Hepatocyte (in vitro differentiated cells): ENCODE measurements at regions not wholly inside any gene's neighbourhood (a gene's known extent, or its start where the extent isn't known, plus 50 kb on each side); places are given as distances from the start of the nearest gene placed in this dataset.

Experiments used
- DNase-seq: peaks from one replicate; pipeline ENCODE4 v3.0.0-alpha.2; 2016; ENCODE audit warnings: low spot score
- H2AFZ ChIP-seq: fragments of 200-600 bp; sonication (generic); 2 replicates; pipeline ENCODE4 v1.6.0; 2016; ENCODE audit warnings: antibody characterized with exemption, mild to moderate bottlenecking
- H3K27ac ChIP-seq: fragments of 200-600 bp; sonication (generic); 2 replicates; pipeline ENCODE4 v1.5.1; 2016; ENCODE audit warnings: mild to moderate bottlenecking
- H3K27me3 ChIP-seq: fragments of 200-600 bp; sonication (generic); 2 replicates; pipeline ENCODE4 v1.6.1; 2016
- H3K36me3 ChIP-seq: fragments of 200-600 bp; sonication (generic); replicated peaks from 2 replicates; pipeline ENCODE4 v1.5.1; 2016; ENCODE audit warnings: low read depth; ENCODE audit not compliant: insufficient read depth
- H3K4me1 ChIP-seq: fragments of 200-600 bp; sonication (generic); 2 replicates; pipeline ENCODE4 v1.5.1; 2016; ENCODE audit warnings: mild to moderate bottlenecking, moderate library complexity; ENCODE audit not compliant: insufficient read depth
- H3K4me2 ChIP-seq: fragments of 200-600 bp; sonication (generic); 2 replicates; pipeline ENCODE4 v1.6.0; 2016
- H3K4me3 ChIP-seq: fragments of 200-600 bp; sonication (generic); 2 replicates; pipeline ENCODE4 v1.5.1; 2016; ENCODE audit warnings: mild to moderate bottlenecking
- H3K79me2 ChIP-seq: fragments of 200-600 bp; sonication (generic); 2 replicates; pipeline ENCODE4 v1.6.0; 2017; ENCODE audit warnings: mild to moderate bottlenecking
- H3K9me2 ChIP-seq: fragments of 200-600 bp; sonication (generic); replicated peaks from 2 replicates; pipeline ENCODE4 v1.6.0; 2017; ENCODE audit warnings: mild to moderate bottlenecking; ENCODE audit not compliant: insufficient read depth
- H3K9me3 ChIP-seq: fragments of 200-600 bp; sonication (generic); 2 replicates; pipeline ENCODE4 v1.5.1; 2016; ENCODE audit warnings: low read depth, mild to moderate bottlenecking
- H4K20me1 ChIP-seq: fragments of 200-600 bp; sonication (generic); 2 replicates; pipeline ENCODE4 v1.6.0; 2016; ENCODE audit warnings: mild to moderate bottlenecking; ENCODE audit not compliant: insufficient read depth, poor library complexity, severe bottlenecking
- CTCF ChIP-seq: fragments of 200-600 bp; sonication (generic); IDR thresholded peaks from 2 replicates; pipeline ENCODE4 v1.5.1; 2016; ENCODE audit warnings: antibody characterized with exemption, mild to moderate bottlenecking; ENCODE audit not compliant: poor library complexity
- EZH2 ChIP-seq: fragments of 200-600 bp; sonication (generic); IDR thresholded peaks from 2 replicates; pipeline ENCODE4 v1.6.1; 2016; ENCODE audit warnings: antibody characterized with exemption, mild to moderate bottlenecking, borderline replicate concordance
- EZH2phosphoT487 ChIP-seq: fragments of 200-600 bp; sonication (generic); IDR thresholded peaks from one replicate; pipeline ENCODE4 v1.6.1; 2018; ENCODE audit warnings: antibody characterized with exemption, mild to moderate bottlenecking, low read depth, moderate library complexity; ENCODE audit not compliant: unreplicated experiment, severe bottlenecking
- WGBS: methylation state at CpG from one replicate; pipeline ENCODE4 v1.1.6; 2016; ENCODE audit warnings: low lambda C conversion rate; ENCODE audit errors: missing lambda C conversion rate; 5-methylcytosine and 5-hydroxymethylcytosine counted together

- Histone ChIP-seq H2AFZ (no peak overlapping the region), H4K20me1 (no peaks in the 10 kb centered on the region), H3K4me1 (no peaks in the 10 kb centered on the region), H3K27ac (no peak overlapping the region), H3K36me3 (no peaks in the 10 kb centered on the region), H3K27me3 (no peaks in the 10 kb centered on the region), H3K4me2 (no peak overlapping the region), H3K9me3 (no peaks in the 10 kb centered on the region), H3K4me3 (no peak overlapping the region), H3K9me2 (no peaks in the 10 kb centered on the region), H3K79me2 (no peaks in the 10 kb centered on the region)
- TF ChIP-seq EZH2phosphoT487 (no peak), EZH2 (no peak), CTCF (no peak)
- DNase-seq = no peak
- WGBS = 80% methylated on average over 1 of the region's 1 CpG
These were observed 232.2 kb upstream of the GRID2 start for GRCh38 chr4:92071587-92071986.

DNA sequence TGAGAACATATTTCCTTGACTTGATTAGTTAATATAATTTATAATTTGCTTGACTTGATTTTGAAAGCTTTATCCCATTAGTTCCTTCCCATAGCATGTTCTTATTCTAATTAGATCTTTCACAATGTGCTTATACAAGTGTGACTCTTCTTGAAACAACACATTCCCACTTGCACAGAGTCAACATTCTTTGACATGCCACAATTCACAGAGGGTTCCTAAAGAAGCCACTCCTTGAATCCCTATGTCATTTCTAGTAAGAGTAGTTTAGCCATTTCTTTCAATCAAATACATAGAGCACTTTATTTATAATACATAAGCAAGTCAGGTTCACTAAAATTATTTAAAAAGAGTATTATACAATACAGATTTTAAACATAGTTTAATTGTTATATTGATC lies 228.9 kb upstream of the GRID2 start:
- Histone ChIP-seq H3K4me1 (no peaks in the 10 kb centered on the region), H3K27ac (no peak overlapping the region), H3K79me2 (no peaks in the 10 kb centered on the region), H3K4me3 (no peak overlapping the region), H3K9me3 (no peaks in the 10 kb centered on the region), H3K27me3 (no peaks in the 10 kb centered on the region), H2AFZ (no peak overlapping the region), H3K36me3 (no peaks in the 10 kb centered on the region), H3K9me2 (no peaks in the 10 kb centered on the region), H4K20me1 (no peaks in the 10 kb centered on the region), H3K4me2 (no peak overlapping the region)
- no peak for TF ChIP-seq EZH2
- no peak for TF ChIP-seq CTCF
- no peak for TF ChIP-seq EZH2phosphoT487
- no peak for DNase-seq

- H3K36me3 ChIP-seq = no peaks in the 10 kb centered on the region
- H3K4me3 ChIP-seq = no peak overlapping the region
- H3K9me3 ChIP-seq = no peaks in the 10 kb centered on the region
- WGBS = 98% methylated on average over 7 of the region's 7 CpGs
- H3K79me2 ChIP-seq = no peaks in the 10 kb centered on the region
- no peak overlapping the region for H3K27ac ChIP-seq
- TF ChIP-seq EZH2 (no peak), EZH2phosphoT487 (no peak), CTCF (no peak)
- no peak for DNase-seq
- H3K9me2 ChIP-seq = no peaks in the 10 kb centered on the region
- H2AFZ ChIP-seq = no peak overlapping the region
- no peaks in the 10 kb centered on the region for H4K20me1 ChIP-seq
- no peak overlapping the region for H3K4me2 ChIP-seq
- H3K4me1 ChIP-seq = no peaks in the 10 kb centered on the region
- H3K27me3 ChIP-seq = no peaks in the 10 kb centered on the region
These were observed 212.9 kb upstream of the GRID2 start for GRCh38 chr4:92090887-92091286.

- H2AFZ ChIP-seq = no peak overlapping the region
- no peaks in the 10 kb centered on the region for H3K36me3 ChIP-seq
- H3K27me3 ChIP-seq = no peaks in the 10 kb centered on the region
- DNase-seq = no peak
- no peaks in the 10 kb centered on the region for H3K9me2 ChIP-seq
- H4K20me1 ChIP-seq = no peaks in the 10 kb centered on the region
- H3K4me3 ChIP-seq = no peak overlapping the region
- H3K79me2 ChIP-seq = no peaks in the 10 kb centered on the region
- no peak overlapping the region for H3K27ac ChIP-seq
- H3K9me3 ChIP-seq = no peaks in the 10 kb centered on the region
- H3K4me1 ChIP-seq = no peaks in the 10 kb centered on the region
- TF ChIP-seq EZH2 (no peak), EZH2phosphoT487 (no peak), CTCF (no peak)
- no peak overlapping the region for H3K4me2 ChIP-seq
- WGBS = 71% methylated on average over 6 of the region's 6 CpGs
These were observed 212.4 kb upstream of the GRID2 start for GRCh38 chr4:92091335-92091734.
